ENCODE measurements at regions not wholly inside any gene's neighbourhood (a gene's known extent, or its start where the extent isn't known, plus 50 kb on each side); places are given as distances from the start of the nearest gene placed in this dataset.

DNA sequence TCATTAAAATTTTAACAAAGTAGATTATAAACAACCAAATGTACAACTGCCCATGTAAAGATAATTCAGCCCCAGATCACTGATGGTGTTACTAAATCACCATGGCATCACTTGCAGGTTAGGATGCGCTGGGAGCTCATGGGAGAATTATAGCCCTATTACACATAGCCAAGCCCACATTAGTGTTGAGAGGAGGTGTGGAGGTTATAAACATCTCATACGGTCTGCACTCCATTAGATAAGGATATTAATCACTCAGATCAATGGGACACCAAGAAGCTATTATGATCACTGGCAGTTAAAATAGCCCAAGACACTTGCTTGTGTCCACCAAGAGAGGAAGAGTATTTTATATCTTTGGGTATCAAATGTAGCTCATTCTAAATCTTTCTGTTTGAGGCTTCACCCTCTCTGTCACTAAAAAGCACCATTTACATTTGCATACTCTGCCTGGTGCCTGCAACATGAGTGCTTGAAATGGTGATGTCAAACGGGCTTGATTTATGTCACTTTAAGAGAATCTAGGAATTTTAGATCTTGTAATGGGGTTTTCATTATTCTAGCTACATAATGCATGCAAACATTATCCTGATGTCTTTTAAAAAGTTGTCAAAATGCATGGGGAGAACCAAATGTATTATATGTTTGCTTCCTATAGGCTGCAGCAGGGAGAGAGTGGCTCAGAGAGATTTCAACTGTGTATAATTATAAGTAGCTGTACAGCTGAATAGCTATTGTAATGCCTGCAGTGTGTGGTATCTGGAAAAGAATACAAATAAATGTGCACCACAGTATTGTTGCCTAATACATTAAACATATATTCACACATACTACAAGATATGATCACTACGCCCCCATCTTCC is 654.1 kb upstream of the MARCKS start:
- Histone ChIP-seq H3K36me3 (ENCODE audit: control insufficient read depth in 2 of 2, extremely low read depth in 1 of 2, insufficient read depth in 2 of 2, low read length in 2 of 2) (no peaks in the 10 kb centered on the region), H3K9me3 (replicated peaks; ENCODE audit: control insufficient read depth, insufficient read depth, low read length) (no peaks in the 10 kb centered on the region), H3K4me3 (replicated peaks in 1 of 3; ENCODE audit: insufficient read depth in 1 of 3, low read depth in 1 of 3, low read length in 3 of 3) (no peak overlapping the region), H3K27ac (ENCODE audit: insufficient read depth, low read depth, low read length) (no peak overlapping the region), H3K4me2 (ENCODE audit: insufficient read depth, low read length) (no peak overlapping the region), H4K20me1 (replicated peaks; ENCODE audit: control insufficient read depth, extremely low read depth, insufficient read depth, low read length) (no peaks in the 10 kb centered on the region), H3K9me1 (replicated peaks; ENCODE audit: control insufficient read depth, extremely low read depth, insufficient read depth, low read length) (no peaks in the 10 kb centered on the region), H3K4me1 (ENCODE audit: control insufficient read depth, extremely low read depth, insufficient read depth, low read length) (no peaks in the 10 kb centered on the region), H3K27me3 (ENCODE audit: control insufficient read depth in 2 of 2, insufficient read depth in 2 of 2, low read length in 2 of 2) (no peaks in the 10 kb centered on the region), H2AFZ (ENCODE audit: low read depth, low read length) (no peak overlapping the region), H3K9ac (replicated peaks; ENCODE audit: extremely low read depth, insufficient read depth, low read length) (no peak overlapping the region), H3K79me2 (ENCODE audit: control insufficient read depth, insufficient read depth, low read length) (no peaks in the 10 kb centered on the region)
- dilution Hi-C loops (cut with MboI; ENCODE audit: extremely low pct_ligation_motif_present, low sequenced_read_pairs) (no loop called here), intact Hi-C loops (cut with micrococcal nuclease) (no loop called here)
- FAIRE-seq, result no peak
- CTCF ChIA-PET, result interaction anchor here (0.8 to 1.2 kb wide), 2 partner anchors 81 to 197 kb away, joined by 3 read pairs; no protein-coding TSS in a partner anchor
- DNase-seq (ENCODE audit: low read depth, low spot score), result no peak
- no TSS peak for BruUV-seq (replicated peaks)
- TF ChIP-seq, protein P1, sequence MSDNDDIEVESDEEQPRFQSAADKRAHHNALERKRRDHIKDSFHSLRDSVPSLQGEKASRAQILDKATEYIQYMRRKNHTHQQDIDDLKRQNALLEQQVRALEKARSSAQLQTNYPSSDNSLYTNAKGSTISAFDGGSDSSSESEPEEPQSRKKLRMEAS (IDR thresholded peaks at IDR 0.05; ENCODE audit: insufficient read depth, insufficient read length), result no peak
- TF ChIP-seq EZH2 (IDR thresholded peaks at IDR 0.05; ENCODE audit: borderline replicate concordance, low read depth, low read length, severe bottlenecking), result no peak
- TF ChIP-seq JUN (IDR thresholded peaks at IDR 0.05; ENCODE audit: borderline replicate concordance, insufficient read depth, insufficient read length, low read depth), result no peak
- no peak for TF ChIP-seq GATA2 (IDR thresholded peaks at IDR 0.05; ENCODE audit: insufficient read depth, insufficient read length, low read depth, low read length)
- TF ChIP-seq, protein P2, sequence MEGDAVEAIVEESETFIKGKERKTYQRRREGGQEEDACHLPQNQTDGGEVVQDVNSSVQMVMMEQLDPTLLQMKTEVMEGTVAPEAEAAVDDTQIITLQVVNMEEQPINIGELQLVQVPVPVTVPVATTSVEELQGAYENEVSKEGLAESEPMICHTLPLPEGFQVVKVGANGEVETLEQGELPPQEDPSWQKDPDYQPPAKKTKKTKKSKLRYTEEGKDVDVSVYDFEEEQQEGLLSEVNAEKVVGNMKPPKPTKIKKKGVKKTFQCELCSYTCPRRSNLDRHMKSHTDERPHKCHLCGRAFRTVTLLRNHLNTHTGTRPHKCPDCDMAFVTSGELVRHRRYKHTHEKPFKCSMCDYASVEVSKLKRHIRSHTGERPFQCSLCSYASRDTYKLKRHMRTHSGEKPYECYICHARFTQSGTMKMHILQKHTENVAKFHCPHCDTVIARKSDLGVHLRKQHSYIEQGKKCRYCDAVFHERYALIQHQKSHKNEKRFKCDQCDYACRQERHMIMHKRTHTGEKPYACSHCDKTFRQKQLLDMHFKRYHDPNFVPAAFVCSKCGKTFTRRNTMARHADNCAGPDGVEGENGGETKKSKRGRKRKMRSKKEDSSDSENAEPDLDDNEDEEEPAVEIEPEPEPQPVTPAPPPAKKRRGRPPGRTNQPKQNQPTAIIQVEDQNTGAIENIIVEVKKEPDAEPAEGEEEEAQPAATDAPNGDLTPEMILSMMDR (IDR thresholded peaks at IDR 0.05; ENCODE audit: extremely low read depth in 1 of 2, insufficient read depth in 1 of 2, low read depth in 1 of 2, low read length in 2 of 2), result no peak
- TF ChIP-seq POLR2A (IDR thresholded peaks at IDR 0.05; ENCODE audit: low read depth, low read length), result no peak
- TF ChIP-seq POLR2AphosphoS5 (IDR thresholded peaks at IDR 0.05; ENCODE audit: insufficient read depth, low read depth, low read length), result no peak
- POLR2A ChIA-PET, result no interaction called here

Measured in endothelial cell of umbilical vein (primary cell).